Naive B cell (primary cell): ENCODE measurements at regions not wholly inside any gene's neighbourhood (a gene's known extent, or its start where the extent isn't known, plus 50 kb on each side); places are given as distances from the start of the nearest gene placed in this dataset.
"Not testable (repeated sequence)": the region's sequence is repeated elsewhere in the genome, so short reads cannot be mapped to it uniquely, and the experiment has no call there.

ENCODE experiments used
- ATAC-seq, 2 donors: fragments of 150-1000 bp; cut with Tn5 transposase; 2 replicates each; pipeline ENCODE4 v1.10.0; 2021; ENCODE audit warnings: low read depth in 2 of 2, mild to moderate bottlenecking in 2 of 2, moderate library complexity in 2 of 2
- DNase-seq: peaks from one replicate; pipeline ENCODE4 v3.0.0; 2022
- H3K27ac Mint-ChIP-seq, 6 donors: one replicate each; pipeline ENCODE4 v1.8.0; 2020 to 2022; ENCODE audit warnings: mild to moderate bottlenecking in 6 of 6, mixed read lengths in 6 of 6, moderate library complexity in 5 of 6, inconsistent platforms in 2 of 6
- H3K27me3 Mint-ChIP-seq, 3 donors: one replicate each; pipeline ENCODE4 v1.8.0; 2021 to 2022; ENCODE audit warnings: mixed read lengths in 3 of 3, mild to moderate bottlenecking in 1 of 3
- H3K36me3 Mint-ChIP-seq, 2 donors: one replicate each; pipeline ENCODE4 v1.8.0; 2020 to 2022; ENCODE audit warnings: mixed read lengths in 2 of 2, inconsistent platforms in 1 of 2, mild to moderate bottlenecking in 1 of 2
- H3K4me1 Mint-ChIP-seq, 3 donors: one replicate each; pipeline ENCODE4 v1.8.0; 2020 to 2022; ENCODE audit warnings: mixed read lengths in 3 of 3, inconsistent platforms in 1 of 3, mild to moderate bottlenecking in 1 of 3, moderate library complexity in 1 of 3
- H3K4me3 Mint-ChIP-seq, 8 donors: one replicate each; pipeline ENCODE4 v1.8.0; 2020 to 2022; ENCODE audit warnings: mild to moderate bottlenecking in 8 of 8, mixed read lengths in 8 of 8, moderate library complexity in 8 of 8, inconsistent platforms in 2 of 8
- H3K9me3 Mint-ChIP-seq, 7 donors: one replicate each; pipeline ENCODE4 v1.8.0; 2020 to 2022; ENCODE audit warnings: mixed read lengths in 7 of 7, mild to moderate bottlenecking in 5 of 7, inconsistent platforms in 2 of 7, moderate library complexity in 1 of 7

DNA sequence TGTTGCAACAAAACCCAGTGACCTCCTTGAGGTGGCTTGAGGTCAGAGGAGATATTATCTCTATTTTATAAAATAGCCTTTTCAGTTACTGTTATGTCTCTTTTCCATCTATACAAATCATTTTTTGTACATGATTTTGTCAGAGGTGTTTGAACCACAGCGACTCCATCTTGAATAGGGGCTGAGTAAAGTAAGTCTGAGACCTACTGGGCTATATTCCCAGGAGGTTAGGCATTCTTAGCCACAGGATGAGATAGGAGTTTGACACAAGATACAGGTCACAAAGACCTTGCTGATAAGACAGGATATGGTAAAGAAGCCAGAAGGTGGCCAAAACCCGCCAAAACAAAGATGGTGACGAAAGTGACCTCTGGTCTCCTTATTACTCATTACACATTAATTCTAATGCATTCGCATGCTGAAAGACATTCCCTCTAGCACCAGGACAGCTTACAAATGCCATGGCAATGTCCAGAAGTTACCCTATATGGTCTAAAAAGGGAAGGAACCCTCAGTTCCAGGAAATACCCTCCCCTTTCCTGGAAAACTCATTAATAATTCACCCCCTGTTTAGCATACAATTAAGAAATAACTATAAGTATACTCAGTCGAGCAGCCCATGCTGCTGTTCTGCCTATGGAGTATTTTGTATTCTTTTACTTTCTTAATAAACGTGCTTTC lies 283.9 kb upstream of the ISL1 start:
- ATAC-seq, result no peak
- H3K27ac Mint-ChIP-seq, result no peak overlapping the region
- no peaks in the 10 kb centered on the region for H3K36me3 Mint-ChIP-seq

GRCh38 chr5:51104556-51104955 lies 278.7 kb upstream of the ISL1 start:
- ATAC-seq, result no peak

More for the DNA sequence above, 283.9 kb upstream of the ISL1 start:
- no peak for DNase-seq
- Mint-ChIP-seq H3K4me1 (no peaks in the 10 kb centered on the region), H3K27me3 (no peaks in the 10 kb centered on the region), H3K9me3 (peaks cover 0 to 5% (median 0%) of the 10 kb centered on the region in 7 donors), H3K4me3 (no peak overlapping the region)

GRCh38 chr5:51109786-51110410 lies 273.4 kb upstream of the ISL1 start:
- peaks cover 0 to 8% (median 4%) of the 10 kb centered on the region in 7 donors for H3K9me3 Mint-ChIP-seq
- H3K27me3 Mint-ChIP-seq, result no peaks in the 10 kb centered on the region
- ATAC-seq (no peak), DNase-seq (no peak)
- no peak overlapping the region for H3K4me3 Mint-ChIP-seq
- H3K4me1 Mint-ChIP-seq, result no peaks in the 10 kb centered on the region
- H3K27ac Mint-ChIP-seq, result no peak overlapping the region
- no peaks in the 10 kb centered on the region for H3K36me3 Mint-ChIP-seq

More at GRCh38 chr5:51104556-51104955, 278.7 kb upstream of the ISL1 start:
- H3K27me3 Mint-ChIP-seq, result no peaks in the 10 kb centered on the region
- peaks cover 0 to 12% (median 2%) of the 10 kb centered on the region in 7 donors for H3K9me3 Mint-ChIP-seq
- no peak overlapping the region for H3K27ac Mint-ChIP-seq
- H3K4me1 Mint-ChIP-seq, result no peaks in the 10 kb centered on the region
- no peaks in the 10 kb centered on the region for H3K36me3 Mint-ChIP-seq
- no peak overlapping the region for H3K4me3 Mint-ChIP-seq
- no peak for DNase-seq

DNA sequence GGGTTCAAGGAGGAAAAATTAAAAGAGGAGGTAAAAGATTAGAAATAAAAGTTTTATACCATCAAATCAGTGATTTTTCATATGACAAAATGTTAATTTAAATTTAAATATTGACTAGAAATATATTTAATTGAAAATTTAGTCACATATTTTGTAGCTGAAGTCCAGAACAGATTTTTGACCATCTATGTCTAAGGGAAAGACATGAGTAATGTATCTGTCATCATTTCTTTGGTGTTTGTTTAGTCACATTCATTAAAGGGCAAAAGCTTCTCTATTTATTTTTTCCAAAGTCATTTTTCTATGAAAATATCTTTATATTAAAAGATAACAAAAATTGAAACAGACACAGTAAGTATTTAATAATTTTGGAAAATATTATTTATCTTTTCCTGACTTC lies 252.0 kb upstream of the ISL1 start:
- Mint-ChIP-seq H3K9me3 (peaks cover 2 to 17% (median 7%) of the 10 kb centered on the region in 7 donors), H3K4me3 (no peak overlapping the region), H3K4me1 (no peaks in the 10 kb centered on the region), H3K27me3 (no peaks in the 10 kb centered on the region), H3K36me3 (no peaks in the 10 kb centered on the region), H3K27ac (no peak overlapping the region)
- ATAC-seq (no peak), DNase-seq (no peak)

- ATAC-seq (no peak), DNase-seq (no peak)
- no peak overlapping the region for H3K27ac Mint-ChIP-seq
- no peaks in the 10 kb centered on the region for H3K27me3 Mint-ChIP-seq
- no peaks in the 10 kb centered on the region for H3K36me3 Mint-ChIP-seq
- no peaks in the 10 kb centered on the region for H3K4me1 Mint-ChIP-seq
- no peak overlapping the region for H3K4me3 Mint-ChIP-seq
- H3K9me3 Mint-ChIP-seq, result peaks cover 2 to 13% (median 5%) of the 10 kb centered on the region in 7 donors
Measured at GRCh38 chr5:51138164-51138563, 245.1 kb upstream of the ISL1 start.

GRCh38 chr5:51148437-51148836 lies 234.8 kb upstream of the ISL1 start:
- Mint-ChIP-seq H3K9me3 (peaks cover 0 to 35% (median 12%) of the 10 kb centered on the region in 7 donors), H3K27me3 (no peaks in the 10 kb centered on the region), H3K4me3 (no peak overlapping the region), H3K4me1 (no peaks in the 10 kb centered on the region), H3K27ac (no peak overlapping the region), H3K36me3 (no peaks in the 10 kb centered on the region)
- no peak for ATAC-seq
- no peak for DNase-seq

GRCh38 chr5:51156222-51156621 lies 227.0 kb upstream of the ISL1 start:
- H3K4me3 Mint-ChIP-seq, result no peak overlapping the region
- no peak overlapping the region for H3K27ac Mint-ChIP-seq
- no peaks in the 10 kb centered on the region for H3K4me1 Mint-ChIP-seq
- H3K9me3 Mint-ChIP-seq, result peaks cover 9 to 24% (median 12%) of the 10 kb centered on the region in 7 donors
- no peaks in the 10 kb centered on the region for H3K27me3 Mint-ChIP-seq
- DNase-seq, result no peak
- no peak for ATAC-seq
- no peaks in the 10 kb centered on the region for H3K36me3 Mint-ChIP-seq

- Mint-ChIP-seq H3K4me1 (no peaks in the 10 kb centered on the region), H3K36me3 (no peaks in the 10 kb centered on the region), H3K27me3 (no peaks in the 10 kb centered on the region), H3K27ac (no peak overlapping the region), H3K9me3 (peaks cover 9 to 27% (median 14%) of the 10 kb centered on the region in 7 donors), H3K4me3 (no peak overlapping the region)
- ATAC-seq (no peak), DNase-seq (no peak)
Measured at GRCh38 chr5:51156838-51157237, 226.4 kb upstream of the ISL1 start.

GRCh38 chr5:51159164-51159563 lies 224.1 kb upstream of the ISL1 start:
- H3K4me1 Mint-ChIP-seq, result no peaks in the 10 kb centered on the region
- DNase-seq, result no peak
- ATAC-seq, result no peak
- H3K27me3 Mint-ChIP-seq, result no peaks in the 10 kb centered on the region
- peaks cover 4 to 42% (median 23%) of the 10 kb centered on the region in 7 donors for H3K9me3 Mint-ChIP-seq
- no peak overlapping the region for H3K27ac Mint-ChIP-seq
- H3K4me3 Mint-ChIP-seq, result no peak overlapping the region
- no peaks in the 10 kb centered on the region for H3K36me3 Mint-ChIP-seq

GRCh38 chr5:51159606-51160005 lies 223.6 kb upstream of the ISL1 start:
- Mint-ChIP-seq H3K4me1 (no peaks in the 10 kb centered on the region), H3K4me3 (no peak overlapping the region), H3K9me3 (peaks cover 0 to 44% (median 22%) of the 10 kb centered on the region in 7 donors), H3K27ac (no peak overlapping the region), H3K36me3 (no peaks in the 10 kb centered on the region), H3K27me3 (no peaks in the 10 kb centered on the region)
- DNase-seq, result no peak
- no peak for ATAC-seq

DNA sequence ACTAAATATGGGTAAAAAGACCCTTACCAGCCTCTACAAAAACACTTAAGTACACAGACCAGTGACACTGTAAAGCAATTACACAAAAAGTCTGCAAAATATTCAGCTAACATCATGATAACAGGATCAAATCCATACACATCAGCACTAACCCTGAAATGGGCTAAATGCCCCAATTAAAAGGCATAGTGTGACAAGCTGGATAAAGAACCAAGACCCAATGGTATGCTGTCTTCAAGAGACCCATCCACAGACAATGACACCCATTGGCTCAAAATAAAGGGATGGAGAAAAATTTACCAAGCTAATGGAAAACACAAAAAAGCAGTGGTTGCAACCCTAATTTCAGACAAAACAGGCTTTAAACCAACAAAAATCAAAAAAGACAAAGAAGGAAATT lies 221.0 kb upstream of the ISL1 start:
- ATAC-seq (no peak), DNase-seq (no peak)
- no peaks in the 10 kb centered on the region for H3K4me1 Mint-ChIP-seq
- peaks cover 3 to 37% (median 22%) of the 10 kb centered on the region in 7 donors for H3K9me3 Mint-ChIP-seq
- H3K27ac Mint-ChIP-seq, result no peak overlapping the region
- no peaks in the 10 kb centered on the region for H3K36me3 Mint-ChIP-seq
- no peak overlapping the region for H3K4me3 Mint-ChIP-seq
- H3K27me3 Mint-ChIP-seq, result no peaks in the 10 kb centered on the region

DNA sequence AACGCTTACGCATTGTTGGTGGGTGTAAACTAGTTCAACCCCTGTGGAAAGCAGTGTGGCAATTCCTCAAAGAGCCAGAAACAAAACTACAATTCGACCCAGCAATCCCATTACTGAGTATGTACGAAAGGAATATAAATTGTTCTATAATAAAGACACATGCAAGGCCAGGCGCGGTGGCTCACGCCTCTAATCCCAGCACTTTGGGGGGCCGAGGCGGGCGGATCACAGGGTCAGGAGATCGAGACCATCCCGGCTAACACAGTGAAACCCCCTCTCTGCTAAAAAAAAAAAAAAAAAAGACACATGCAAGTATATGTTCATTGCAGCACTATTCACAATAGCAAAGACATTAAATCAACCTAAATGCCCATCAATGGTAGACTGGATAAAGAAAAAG lies 217.6 kb upstream of the ISL1 start:
- not testable (repeated sequence) for H3K4me1 Mint-ChIP-seq, H3K36me3 Mint-ChIP-seq, H3K27ac Mint-ChIP-seq, ATAC-seq, H3K4me3 Mint-ChIP-seq, DNase-seq, H3K27me3 Mint-ChIP-seq
- H3K9me3 Mint-ChIP-seq, result peaks cover 3 to 37% (median 22%) of the 10 kb centered on the region in 7 donors

GRCh38 chr5:51172903-51173626 lies 210.2 kb upstream of the ISL1 start:
- H3K4me3 Mint-ChIP-seq, result peak overlapping the region in 1 of 8 donors; percentile 29
- no peaks in the 10 kb centered on the region for H3K27me3 Mint-ChIP-seq
- DNase-seq (no peak), ATAC-seq (no peak)
- no peak overlapping the region for H3K27ac Mint-ChIP-seq
- peaks cover 0 to 7% (median 0%) of the 10 kb centered on the region in 7 donors for H3K9me3 Mint-ChIP-seq
- no peaks in the 10 kb centered on the region for H3K4me1 Mint-ChIP-seq
- H3K36me3 Mint-ChIP-seq, result no peaks in the 10 kb centered on the region
